ENCODE measurements at regions not wholly inside any gene's neighbourhood (a gene's known extent, or its start where the extent isn't known, plus 50 kb on each side); places are given as distances from the start of the nearest gene placed in this dataset.

DNA sequence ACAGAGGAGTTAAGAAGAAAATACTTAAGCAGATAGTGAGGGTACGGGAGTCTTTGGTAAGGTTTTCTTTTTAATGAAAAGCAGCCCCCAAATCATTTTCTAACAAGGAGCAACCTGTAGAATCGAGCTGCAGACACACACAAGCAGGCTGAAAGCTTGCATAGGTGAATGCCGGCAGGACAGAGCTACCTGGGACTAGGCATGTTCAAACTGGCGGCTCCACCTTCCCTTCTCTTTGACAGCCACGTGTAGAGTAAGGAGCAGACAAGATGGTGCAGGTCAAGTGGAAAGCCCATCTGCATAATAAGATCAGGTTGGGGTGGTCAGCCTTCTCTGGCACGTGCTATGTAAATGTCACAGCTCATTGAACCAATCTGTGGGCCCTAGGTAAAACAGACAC is 1292.4 kb downstream of the EPHA7 start:
- H3K23ac ChIP-seq (ENCODE audit: insufficient read length) = no peak overlapping the region
- 88% methylated on average over 6 of the region's 6 CpGs; no CpG with 5 or more reads in 1 of the 2 experiments for WGBS, 2 experiments (ENCODE audit: extremely low coverage in 1 of 2, insufficient coverage in 1 of 2, insufficient read length in 1 of 2, insufficient replicate concordance in 2 of 2, low coverage in 1 of 2, low lambda C conversion rate in 2 of 2, missing lambda C conversion rate in 1 of 2)
- H4K8ac ChIP-seq (ENCODE audit: extremely low read depth, insufficient read depth, low read length) = no peak overlapping the region
- no peak overlapping the region for H2BK12ac ChIP-seq (ENCODE audit: low read depth, low read length)
- H3K36me3 ChIP-seq (ENCODE audit: control insufficient read depth in 2 of 4, insufficient read depth in 4 of 4, low read length in 3 of 4) = no peaks in the 10 kb centered on the region
- H2BK20ac ChIP-seq (ENCODE audit: low read length) = no peak overlapping the region
- no peak overlapping the region for H2BK15ac ChIP-seq (ENCODE audit: low read length)
- H3K18ac ChIP-seq (ENCODE audit: extremely low read depth, low read length) = no peak overlapping the region
- no peak overlapping the region for H3K4me3 ChIP-seq (ENCODE audit: extremely low read depth in 1 of 4, insufficient read depth in 2 of 4, low read depth in 3 of 4, low read length in 4 of 4)
- H2AK5ac ChIP-seq (ENCODE audit: low read depth, low read length) = no peak overlapping the region
- DNase-seq (ENCODE audit: low read depth in 1 of 2, low spot score in 2 of 2) = no peak
- no peak overlapping the region for H4K5ac ChIP-seq (ENCODE audit: insufficient read length, low read depth, low read length)
- ChIA-PET POLR2A (ENCODE audit: partially characterized antibody) (no interaction called here), CTCF (ENCODE audit: partially characterized antibody) (interaction anchor here (0.8 to 1.2 kb wide), 3 partner anchors 16 to 652 kb away, joined by 3 to 4 read pairs (median 3); no protein-coding TSS in a partner anchor)
- H3K4me2 ChIP-seq (ENCODE audit: insufficient read depth in 1 of 2, low read depth in 2 of 2, low read length in 2 of 2) = no peak overlapping the region
- H3K9ac ChIP-seq (replicated peaks in 1 of 4; ENCODE audit: extremely low read depth in 1 of 4, low read depth in 3 of 4, low read length in 3 of 4) = no peak overlapping the region
- H3K79me1 ChIP-seq (ENCODE audit: low read depth, low read length) = no peaks in the 10 kb centered on the region
- peaks cover 0 to 7% (median 1%) of the 10 kb centered on the region in 4 experiments; a peak in 2 of 7 replicates for H3K4me1 ChIP-seq (replicated peaks in 1 of 4; ENCODE audit: control insufficient read depth in 3 of 4, insufficient read depth in 4 of 4, low read length in 3 of 4)
- no peak overlapping the region for H3K27ac ChIP-seq (ENCODE audit: low read depth, low read length)
- H4K20me1 ChIP-seq (replicated peaks in 1 of 2; ENCODE audit: control insufficient read depth in 1 of 2, insufficient read depth in 2 of 2, low read length in 2 of 2) = no peaks in the 10 kb centered on the region
- no peaks in the 10 kb centered on the region for H3K79me2 ChIP-seq (ENCODE audit: control insufficient read depth in 1 of 2, insufficient read depth in 2 of 2, low read length in 2 of 2)
- TF ChIP-seq TBP (IDR thresholded peaks at IDR 0.05; ENCODE audit: low read depth, low read length) (no peak), RFX5 (IDR thresholded peaks at IDR 0.05; ENCODE audit: borderline replicate concordance, low read depth, low read length) (no peak), MAFK (IDR thresholded peaks at IDR 0.05; ENCODE audit: low read depth, low read length) (no peak), SRF (IDR thresholded peaks at IDR 0.05; ENCODE audit: low read depth, low read length) (no peak), KDM4A (IDR thresholded peaks at IDR 0.05; ENCODE audit: low read depth, low read length, severe bottlenecking) (no peak), GABPA (IDR thresholded peaks at IDR 0.05; ENCODE audit: borderline replicate concordance, insufficient read depth, low read length) (no peak), ZNF274 (IDR thresholded peaks at IDR 0.05; ENCODE audit: borderline replicate concordance, extremely low read depth, low read length) (no peak), SUZ12 (IDR thresholded peaks at IDR 0.05; ENCODE audit: low read length) (no peak), RBBP5 (IDR thresholded peaks at IDR 0.05; ENCODE audit: borderline replicate concordance, low read depth, low read length) (no peak), EGR1 (IDR thresholded peaks at IDR 0.05; ENCODE audit: borderline replicate concordance, low read depth, low read length) (no peak), SIX5 (IDR thresholded peaks at IDR 0.05; ENCODE audit: low read depth, low read length) (no peak), SIN3A (conservative IDR thresholded peaks at IDR 0.05 in 1 of 2, IDR thresholded peaks at IDR 0.05 in 1 of 2; ENCODE audit: low read depth in 1 of 2, low read length in 2 of 2) (no peak), NANOG (IDR thresholded peaks at IDR 0.05; ENCODE audit: insufficient read depth, low read depth, low read length, poor library complexity, severe bottlenecking) (no peak)
- TF ChIP-seq, protein P1, sequence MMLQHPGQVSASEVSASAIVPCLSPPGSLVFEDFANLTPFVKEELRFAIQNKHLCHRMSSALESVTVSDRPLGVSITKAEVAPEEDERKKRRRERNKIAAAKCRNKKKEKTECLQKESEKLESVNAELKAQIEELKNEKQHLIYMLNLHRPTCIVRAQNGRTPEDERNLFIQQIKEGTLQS (IDR thresholded peaks at IDR 0.05; ENCODE audit: insufficient read depth, low read depth, low read length) = no peak
- no peak overlapping the region for H3K56ac ChIP-seq (replicated peaks; ENCODE audit: insufficient read length, low read depth, low read length)
- no peak overlapping the region for H3K4ac ChIP-seq (replicated peaks; ENCODE audit: insufficient read length, low read depth, low read length)
- H4K91ac ChIP-seq (replicated peaks; ENCODE audit: insufficient read length, low read length) = no peak overlapping the region
- no peaks in the 10 kb centered on the region for H3K23me2 ChIP-seq (ENCODE audit: low read depth, low read length)
- FAIRE-seq = no peak
- no peak overlapping the region for H3K14ac ChIP-seq (ENCODE audit: insufficient read length)
- H2BK120ac ChIP-seq (replicated peaks; ENCODE audit: low read depth, low read length) = no peak overlapping the region
- H2AFZ ChIP-seq (ENCODE audit: low read length) = no peak overlapping the region; the same call in 1 of the 2 replicates
- H3K9me3 ChIP-seq (ENCODE audit: insufficient read depth in 2 of 2, low read depth in 1 of 2, low read length in 1 of 2) = no peaks in the 10 kb centered on the region
- no peak overlapping the region for H2BK5ac ChIP-seq (ENCODE audit: low read depth, low read length)
- H3K27me3 ChIP-seq (replicated peaks in 1 of 4; ENCODE audit: control insufficient read depth in 3 of 4, extremely low read depth in 1 of 4, insufficient read depth in 3 of 4, low read length in 3 of 4) = no peaks in the 10 kb centered on the region

All from H1 (cell line).